Activated CD8-positive, alpha-beta T cell treated with anti-CD3 and anti-CD28 coated beads, Interleukin-2, amount 10 ng/mL, durations not matched to agents 7 days and 5 days (primary cell): ENCODE measurements at regions not wholly inside any gene's neighbourhood (a gene's known extent, or its start where the extent isn't known, plus 50 kb on each side); places are given as distances from the start of the nearest gene placed in this dataset.

ENCODE experiments used
- ATAC-seq: fragments of 150-1000 bp; cut with Tn5 transposase; one replicate; pipeline ENCODE4 v1.10.0; 2021; ENCODE audit warnings: moderate library complexity
- CTCF ChIA-PET: fragments of 350-600 bp; sonication (Branson Sonifier 250); formaldehyde crosslinking; loops from one replicate; lab custom pipeline; 2021; ENCODE audit warnings: antibody characterized with exemption; lab: Charles Lee
- POLR2A ChIA-PET: fragments of 350-600 bp; sonication (Branson Sonifier 250); formaldehyde crosslinking; loops from one replicate; lab custom pipeline; 2021; ENCODE audit warnings: antibody characterized with exemption; lab: Charles Lee
- DNase-seq: peaks from one replicate; pipeline ENCODE4 v3.0.0-alpha.2; 2020
- H3K27ac Mint-ChIP-seq: one replicate; pipeline ENCODE4 v1.8.0; 2021; ENCODE audit warnings: mild to moderate bottlenecking, mixed read lengths
- H3K27me3 Mint-ChIP-seq: one replicate; pipeline ENCODE4 v1.8.0; 2021; ENCODE audit warnings: low read depth, mixed read lengths
- H3K36me3 Mint-ChIP-seq: one replicate; pipeline ENCODE4 v1.8.0; 2021; ENCODE audit warnings: low read depth, mixed read lengths
- H3K4me1 Mint-ChIP-seq: one replicate; pipeline ENCODE4 v1.8.0; 2021; ENCODE audit warnings: low read depth, mixed read lengths
- H3K4me3 Mint-ChIP-seq: one replicate; pipeline ENCODE4 v1.8.0; 2021; ENCODE audit warnings: mild to moderate bottlenecking, mixed read lengths
- H3K9me3 Mint-ChIP-seq: one replicate; pipeline ENCODE4 v1.8.0; 2022; ENCODE audit warnings: mixed read lengths; ENCODE audit not compliant: insufficient read depth

GRCh38 chr1:223445402-223445801 is 52.2 kb downstream of the CCDC185 start:
- H3K27ac Mint-ChIP-seq, result no peak overlapping the region
- CTCF ChIA-PET, result no interaction called here
- ATAC-seq (no peak), DNase-seq (no peak)
- POLR2A ChIA-PET, result no interaction called here
- no peaks in the 10 kb centered on the region for H3K4me1 Mint-ChIP-seq
- no peak overlapping the region for H3K4me3 Mint-ChIP-seq
- no peaks in the 10 kb centered on the region for H3K36me3 Mint-ChIP-seq
- no peaks in the 10 kb centered on the region for H3K9me3 Mint-ChIP-seq
- H3K27me3 Mint-ChIP-seq, result no peaks in the 10 kb centered on the region

DNA sequence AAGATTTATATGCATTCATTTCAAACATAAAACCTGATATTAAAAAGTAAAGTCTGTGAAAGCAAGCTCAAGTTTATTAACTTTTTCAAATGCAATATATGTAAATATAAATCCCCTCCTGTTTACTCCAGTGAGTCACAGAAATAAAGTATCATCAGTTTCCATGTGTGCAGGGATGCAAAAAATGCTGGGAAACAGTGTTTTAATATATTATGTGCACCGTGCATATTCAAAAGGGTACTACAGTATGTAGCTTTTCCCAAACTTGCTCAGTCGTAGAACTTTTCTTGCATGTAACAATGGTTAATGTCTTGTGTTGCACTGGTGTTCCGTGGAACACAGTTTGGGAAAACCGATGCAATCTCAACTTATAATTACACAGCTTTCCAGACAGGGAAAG is 60.7 kb downstream of the CCDC185 start:
- no peak for ATAC-seq
- H3K4me1 Mint-ChIP-seq, result no peaks in the 10 kb centered on the region
- ChIA-PET CTCF (no interaction called here), POLR2A (no interaction called here)
- no peaks in the 10 kb centered on the region for H3K36me3 Mint-ChIP-seq
- H3K27me3 Mint-ChIP-seq, result no peaks in the 10 kb centered on the region
- no peaks in the 10 kb centered on the region for H3K9me3 Mint-ChIP-seq
- no peak overlapping the region for H3K4me3 Mint-ChIP-seq
- DNase-seq, result no peak
- H3K27ac Mint-ChIP-seq, result no peak overlapping the region

DNA sequence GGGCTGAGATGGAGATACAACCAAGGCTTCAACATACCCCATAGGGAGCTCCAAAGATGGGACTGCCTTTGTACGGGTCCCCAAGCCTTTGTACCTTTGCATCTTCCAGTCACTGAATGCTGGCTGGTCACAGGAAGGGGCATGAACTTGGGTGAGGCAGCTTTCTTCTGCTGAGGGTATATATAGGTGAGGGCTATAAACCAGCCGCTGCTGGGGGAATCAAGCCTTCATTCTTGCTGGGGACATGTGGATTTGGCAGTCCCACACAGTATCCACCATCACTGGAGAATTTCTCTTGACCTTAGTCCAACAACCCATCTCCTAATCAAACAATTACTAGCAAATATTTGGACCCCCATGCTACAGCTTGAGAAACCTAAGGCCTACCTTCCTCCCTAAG is 61.7 kb downstream of the CCDC185 start:
- POLR2A ChIA-PET, result interaction anchor here (0.6 kb wide), 1 partner anchor 100 kb away, joined by 3 read pairs; no protein-coding TSS in a partner anchor
- no peak overlapping the region for H3K27ac Mint-ChIP-seq

GRCh38 chr1:223455470-223455869 is 62.3 kb downstream of the CCDC185 start:
- POLR2A ChIA-PET, result no interaction called here
- no peak for ATAC-seq
- no peaks in the 10 kb centered on the region for H3K36me3 Mint-ChIP-seq

More for the DNA sequence above, 61.7 kb downstream of the CCDC185 start:
- no peaks in the 10 kb centered on the region for H3K9me3 Mint-ChIP-seq
- no peak for DNase-seq
- H3K27me3 Mint-ChIP-seq, result no peaks in the 10 kb centered on the region
- no peak overlapping the region for H3K4me3 Mint-ChIP-seq
- H3K4me1 Mint-ChIP-seq, result no peaks in the 10 kb centered on the region
- no peaks in the 10 kb centered on the region for H3K36me3 Mint-ChIP-seq
- CTCF ChIA-PET, result no interaction called here
- no peak for ATAC-seq

DNA sequence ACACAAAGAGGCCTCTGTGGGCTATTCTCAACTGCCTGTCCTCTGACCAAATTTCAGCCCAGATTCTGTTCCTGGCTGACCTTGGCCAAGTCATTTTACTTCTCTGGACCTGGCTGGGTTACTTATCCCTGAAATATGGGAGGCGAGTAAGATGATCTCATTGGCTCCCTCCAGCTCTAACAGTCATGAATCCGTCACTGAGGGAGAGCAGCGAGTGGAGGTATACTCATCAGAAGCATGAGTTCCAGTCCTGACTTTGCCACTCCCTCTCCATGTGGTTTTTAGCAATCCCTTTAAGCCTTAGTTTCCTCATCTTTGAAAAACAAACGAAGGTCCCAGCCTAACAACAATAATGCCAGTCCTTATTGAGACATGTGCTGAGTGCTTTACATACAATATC is 63.5 kb downstream of the CCDC185 start:
- ATAC-seq (no peak), DNase-seq (no peak)
- H3K27ac Mint-ChIP-seq, result no peak overlapping the region
- H3K27me3 Mint-ChIP-seq, result no peaks in the 10 kb centered on the region
- no peaks in the 10 kb centered on the region for H3K9me3 Mint-ChIP-seq
- CTCF ChIA-PET, result interaction anchor here (1.3 kb wide), 1 partner anchor 74 kb away, joined by 3 read pairs; no protein-coding TSS in a partner anchor
- POLR2A ChIA-PET, result no interaction called here
- H3K36me3 Mint-ChIP-seq, result no peaks in the 10 kb centered on the region
- no peaks in the 10 kb centered on the region for H3K4me1 Mint-ChIP-seq
- no peak overlapping the region for H3K4me3 Mint-ChIP-seq

More at GRCh38 chr1:223455470-223455869, 62.3 kb downstream of the CCDC185 start:
- H3K9me3 Mint-ChIP-seq, result no peaks in the 10 kb centered on the region
- CTCF ChIA-PET, result no interaction called here
- H3K4me1 Mint-ChIP-seq, result no peaks in the 10 kb centered on the region
- H3K27me3 Mint-ChIP-seq, result no peaks in the 10 kb centered on the region
- no peak overlapping the region for H3K27ac Mint-ChIP-seq
- no peak for DNase-seq
- H3K4me3 Mint-ChIP-seq, result no peak overlapping the region

DNA sequence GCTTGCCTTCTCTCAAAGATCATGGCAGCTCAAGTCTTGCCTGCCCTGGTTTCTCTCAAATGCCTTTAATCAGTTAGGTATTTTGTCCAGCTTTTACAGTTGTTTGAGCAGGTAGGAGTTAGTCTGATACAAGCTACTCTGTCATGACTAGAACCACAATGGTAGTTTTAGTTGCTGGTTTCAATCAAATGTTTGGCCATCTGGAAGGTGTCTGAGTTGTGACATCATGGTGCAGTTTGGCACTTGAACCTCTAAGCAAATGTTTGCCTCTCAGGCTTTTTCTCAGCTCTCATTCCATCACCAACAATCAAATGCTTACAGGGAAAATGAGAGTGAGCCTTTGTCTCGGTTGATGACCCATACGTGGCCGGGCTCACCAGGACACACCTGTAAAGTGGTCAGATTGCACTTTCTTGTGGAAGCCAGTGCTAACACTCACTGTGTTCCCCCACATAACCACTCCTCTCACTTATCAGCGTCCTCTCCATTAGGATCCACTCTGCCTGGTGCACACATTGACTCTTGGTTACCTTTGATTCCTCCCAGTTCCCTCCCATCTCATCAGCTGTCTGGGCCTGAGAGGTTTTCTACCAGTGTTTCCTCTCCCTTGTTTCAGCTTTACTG is 67.5 kb downstream of the CCDC185 start:
- Mint-ChIP-seq H3K9me3 (no peaks in the 10 kb centered on the region), H3K4me3 (no peak overlapping the region), H3K27ac (no peak overlapping the region), H3K4me1 (no peaks in the 10 kb centered on the region), H3K27me3 (no peaks in the 10 kb centered on the region), H3K36me3 (no peaks in the 10 kb centered on the region)
- DNase-seq (no peak), ATAC-seq (no peak)
- ChIA-PET CTCF (no interaction called here), POLR2A (no interaction called here)

DNA sequence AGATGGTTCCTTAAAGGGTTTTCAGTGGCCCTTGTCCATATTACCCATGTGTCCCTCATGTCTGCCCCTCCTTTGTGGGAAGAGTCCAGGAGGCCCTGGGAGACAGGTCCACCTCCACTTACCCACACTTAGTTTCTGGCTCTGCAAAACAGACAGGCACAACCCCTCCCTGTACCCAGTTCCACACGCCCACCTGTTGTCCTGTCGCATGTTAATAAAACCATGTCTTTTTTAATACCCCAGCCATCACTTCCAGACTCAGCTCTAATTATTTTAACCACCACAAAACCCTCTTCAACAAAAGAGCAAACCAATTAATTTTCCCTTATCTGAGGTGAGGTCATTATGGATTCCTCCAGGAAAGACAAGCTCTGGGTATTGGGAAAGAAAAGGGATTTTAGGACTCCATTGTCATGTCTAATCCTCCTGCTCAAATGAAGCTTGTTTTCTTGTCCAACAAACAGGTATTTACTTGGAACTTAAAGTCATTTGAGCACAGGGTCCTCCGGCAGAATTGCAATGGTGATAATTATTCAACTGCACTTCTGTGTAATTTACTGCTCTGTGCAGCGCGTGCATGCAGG is 68.9 kb downstream of the CCDC185 start:
- no peaks in the 10 kb centered on the region for H3K9me3 Mint-ChIP-seq
- no peaks in the 10 kb centered on the region for H3K36me3 Mint-ChIP-seq
- CTCF ChIA-PET, result no interaction called here
- no peak overlapping the region for H3K4me3 Mint-ChIP-seq
- DNase-seq (no peak), ATAC-seq (no peak)
- H3K4me1 Mint-ChIP-seq, result no peaks in the 10 kb centered on the region
- H3K27me3 Mint-ChIP-seq, result no peaks in the 10 kb centered on the region
- POLR2A ChIA-PET, result no interaction called here
- H3K27ac Mint-ChIP-seq, result no peak overlapping the region

GRCh38 chr1:223462866-223463404 is 69.7 kb downstream of the CCDC185 start:
- H3K4me3 Mint-ChIP-seq, result no peak overlapping the region
- ChIA-PET POLR2A (no interaction called here), CTCF (interaction anchor here (1.4 kb wide), 1 partner anchor 329 kb away, joined by 3 read pairs; no protein-coding TSS in a partner anchor)
- DNase-seq, result no peak
- ATAC-seq, result no peak
- no peaks in the 10 kb centered on the region for H3K4me1 Mint-ChIP-seq
- no peaks in the 10 kb centered on the region for H3K27me3 Mint-ChIP-seq
- H3K9me3 Mint-ChIP-seq, result no peaks in the 10 kb centered on the region
- no peaks in the 10 kb centered on the region for H3K36me3 Mint-ChIP-seq
- no peak overlapping the region for H3K27ac Mint-ChIP-seq

GRCh38 chr1:223466151-223466550 is 72.9 kb downstream of the CCDC185 start:
- DNase-seq (no peak), ATAC-seq (no peak)
- Mint-ChIP-seq H3K4me3 (no peak overlapping the region), H3K27ac (no peak overlapping the region), H3K4me1 (no peaks in the 10 kb centered on the region), H3K9me3 (no peaks in the 10 kb centered on the region), H3K27me3 (no peaks in the 10 kb centered on the region), H3K36me3 (no peaks in the 10 kb centered on the region)
- ChIA-PET POLR2A (no interaction called here), CTCF (no interaction called here)

GRCh38 chr1:223471566-223471965 is 78.4 kb downstream of the CCDC185 start:
- no peak for ATAC-seq
- Mint-ChIP-seq H3K4me1 (no peaks in the 10 kb centered on the region), H3K36me3 (no peaks in the 10 kb centered on the region), H3K9me3 (no peaks in the 10 kb centered on the region), H3K4me3 (no peak overlapping the region), H3K27me3 (peaks cover 5% of the 10 kb centered on the region), H3K27ac (no peak overlapping the region)
- POLR2A ChIA-PET, result no interaction called here
- CTCF ChIA-PET, result no interaction called here
- no peak for DNase-seq

DNA sequence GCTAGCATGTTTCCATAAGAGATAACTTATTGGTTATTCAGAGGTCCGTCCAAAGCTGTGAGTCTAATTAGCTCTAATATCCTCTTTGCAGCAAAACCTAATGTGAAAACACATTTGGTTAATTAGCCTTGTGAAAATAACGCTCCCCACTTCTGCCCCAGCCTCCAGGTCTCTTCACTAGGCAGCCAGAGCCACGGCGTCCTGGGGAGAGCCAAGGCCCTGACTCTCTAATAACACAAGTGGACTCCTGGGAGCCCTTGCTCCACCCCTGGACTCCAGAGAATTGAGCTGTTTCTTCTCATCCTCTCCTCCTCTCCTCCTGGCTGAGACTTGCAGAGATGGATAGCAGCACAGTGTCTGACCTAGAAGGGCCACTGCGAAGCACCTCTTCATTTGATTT is 78.8 kb downstream of the CCDC185 start:
- Mint-ChIP-seq H3K36me3 (no peaks in the 10 kb centered on the region), H3K27ac (no peak overlapping the region), H3K4me3 (no peak overlapping the region), H3K9me3 (no peaks in the 10 kb centered on the region), H3K4me1 (no peaks in the 10 kb centered on the region), H3K27me3 (peaks cover 5% of the 10 kb centered on the region)
- ATAC-seq (no peak), DNase-seq (no peak)
- POLR2A ChIA-PET, result no interaction called here
- CTCF ChIA-PET, result no interaction called here

DNA sequence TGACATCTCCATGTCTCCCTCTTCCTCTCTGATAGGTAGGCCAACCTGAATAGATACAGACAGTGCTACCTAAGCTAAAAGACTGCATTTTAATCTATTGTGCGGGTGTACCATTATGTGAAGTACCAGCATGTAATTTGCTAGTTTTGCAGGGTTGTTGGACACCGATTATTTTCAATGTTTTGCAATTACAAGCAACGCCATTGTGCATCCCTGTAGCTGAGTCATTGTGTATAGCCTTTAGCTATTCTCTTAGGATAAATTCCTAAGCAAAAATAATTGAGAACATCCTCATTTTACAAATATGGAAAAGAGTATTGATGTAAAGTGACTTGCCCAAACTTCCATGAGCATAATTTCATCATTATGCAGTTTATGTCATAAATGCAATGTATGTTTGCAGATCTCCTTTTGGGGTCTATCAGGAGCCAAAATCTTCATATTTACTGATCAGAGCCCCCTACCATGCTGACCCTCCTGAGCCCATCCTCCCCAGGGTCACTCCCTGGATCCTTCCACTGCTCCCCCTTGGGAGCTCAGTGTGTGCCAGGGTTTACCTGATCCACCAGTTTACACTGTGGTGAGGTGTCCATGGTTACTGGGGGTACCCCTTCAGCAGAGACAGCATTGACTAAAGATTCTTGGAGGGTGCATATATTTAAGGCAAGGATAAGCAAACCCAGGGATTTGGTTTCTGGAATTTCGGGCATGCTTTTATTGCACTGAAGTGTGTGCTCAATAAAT is 80.6 kb downstream of the CCDC185 start:
- ChIA-PET POLR2A (no interaction called here), CTCF (no interaction called here)
- no peaks in the 10 kb centered on the region for H3K4me1 Mint-ChIP-seq
- ATAC-seq, result no peak
- no peak overlapping the region for H3K27ac Mint-ChIP-seq
- no peaks in the 10 kb centered on the region for H3K9me3 Mint-ChIP-seq
- no peaks in the 10 kb centered on the region for H3K36me3 Mint-ChIP-seq
- DNase-seq, result no peak
- no peak overlapping the region for H3K4me3 Mint-ChIP-seq
- H3K27me3 Mint-ChIP-seq, result peaks cover 8% of the 10 kb centered on the region
